GM23338 (cell line): ENCODE measurements at regions not wholly inside any gene's neighbourhood (a gene's known extent, or its start where the extent isn't known, plus 50 kb on each side); places are given as distances from the start of the nearest gene placed in this dataset.
"Not testable (repeated sequence)": the region's sequence is repeated elsewhere in the genome, so short reads cannot be mapped to it uniquely, and the experiment has no call there.

Experiments
- ATAC-seq: fragments of 200-7000 bp; cut with Tn5 transposase; 3 replicates; pipeline ENCODE4 v1.9.1; 2020
- DNase-seq: peaks from one replicate; pipeline ENCODE4 v3.0.0-alpha.2; 2015; ENCODE audit warnings: low spot score
- H2AFZ ChIP-seq: fragments of 200-600 bp; sonication (generic); 2 replicates; pipeline ENCODE4 v1.8.0; 2016; ENCODE audit warnings: antibody characterized with exemption, mild to moderate bottlenecking, moderate library complexity
- H3F3A ChIP-seq: fragments of 200-600 bp; sonication (generic); replicated peaks from 2 replicates; pipeline ENCODE4 v1.8.0; 2017; ENCODE audit warnings: antibody characterized with exemption, mixed run types, low read depth
- H3K27ac ChIP-seq: fragments of 200-600 bp; sonication (generic); 2 replicates; pipeline ENCODE4 v1.6.1; 2016; ENCODE audit warnings: low read depth
- H3K27me3 ChIP-seq: fragments of 200-600 bp; sonication (generic); 2 replicates; pipeline ENCODE4 v1.8.0; 2016; ENCODE audit warnings: mild to moderate bottlenecking, mixed run types, moderate library complexity; ENCODE audit not compliant: insufficient read depth
- H3K36me3 ChIP-seq: fragments of 200-600 bp; sonication (generic); 2 replicates; pipeline ENCODE4 v1.8.0; 2016; ENCODE audit warnings: mild to moderate bottlenecking; ENCODE audit not compliant: insufficient read depth
- H3K4me1 ChIP-seq: fragments of 200-600 bp; sonication (generic); 2 replicates; pipeline ENCODE4 v1.8.0; 2016; ENCODE audit warnings: mild to moderate bottlenecking, moderate library complexity; ENCODE audit not compliant: insufficient read depth
- H3K4me2 ChIP-seq: fragments of 200-600 bp; sonication (generic); 2 replicates; pipeline ENCODE4 v1.7.1; 2017; ENCODE audit warnings: mixed run types
- H3K4me3 ChIP-seq: fragments of 200-600 bp; sonication (generic); 2 replicates; pipeline ENCODE4 v1.6.1; 2016; ENCODE audit warnings: mixed run types
- H3K79me2 ChIP-seq: fragments of 200-600 bp; sonication (generic); replicated peaks from 2 replicates; pipeline ENCODE4 v1.8.0; 2017; ENCODE audit warnings: mild to moderate bottlenecking; ENCODE audit not compliant: insufficient read depth
- H3K9me2 ChIP-seq: fragments of 200-600 bp; sonication (generic); 2 replicates; pipeline ENCODE4 v1.8.0; 2017; ENCODE audit not compliant: insufficient read depth
- H4K20me1 ChIP-seq: fragments of 200-600 bp; sonication (generic); replicated peaks from 2 replicates; pipeline ENCODE4 v1.8.0; 2017; ENCODE audit warnings: mild to moderate bottlenecking; ENCODE audit not compliant: insufficient read depth
- H3K27ac Mint-ChIP-seq: 2 replicates; pipeline ENCODE4 v1.8.0; 2020; ENCODE audit warnings: inconsistent platforms, mild to moderate bottlenecking, moderate library complexity, mixed read lengths
- H3K27me3 Mint-ChIP-seq: 3 replicates; pipeline ENCODE4 v1.8.0; 2022; ENCODE audit warnings: low read depth, mild to moderate bottlenecking, moderate library complexity, mixed read lengths, inconsistent platforms; ENCODE audit not compliant: insufficient read depth, poor library complexity
- H3K36me3 Mint-ChIP-seq: 3 replicates; pipeline ENCODE4 v1.8.0; 2021; ENCODE audit warnings: low read depth, mild to moderate bottlenecking, inconsistent platforms, moderate library complexity, mixed read lengths
- H3K4me1 Mint-ChIP-seq: 3 replicates; pipeline ENCODE4 v1.8.0; 2020; ENCODE audit warnings: mild to moderate bottlenecking, inconsistent platforms, mixed read lengths
- H3K4me3 Mint-ChIP-seq: 3 replicates; pipeline ENCODE4 v1.8.0; 2021; ENCODE audit warnings: moderate library complexity, mild to moderate bottlenecking, inconsistent platforms, mixed read lengths
- H3K9me3 Mint-ChIP-seq: 3 replicates; pipeline ENCODE4 v1.8.0; 2020; ENCODE audit warnings: moderate library complexity, mild to moderate bottlenecking, inconsistent platforms, mixed read lengths
- CREB1 ChIP-seq: fragments of 250-450 bp; sonication (Bioruptor Pico); IDR thresholded peaks from 2 replicates; pipeline ENCODE4 v1.5.0; 2020; ENCODE audit warnings: low read depth, mild to moderate bottlenecking, moderate library complexity
- JUNB ChIP-seq: IDR thresholded peaks from one replicate; pipeline ENCODE4 v1.6.1; 2016; ENCODE audit warnings: antibody characterized with exemption; ENCODE audit not compliant: unreplicated experiment
- STAT1 ChIP-seq: IDR thresholded peaks from one replicate; pipeline ENCODE4 v1.6.1; 2016; ENCODE audit warnings: antibody characterized with exemption; ENCODE audit not compliant: unreplicated experiment
- ZNF114 ChIP-seq: fragments of 250-450 bp; sonication (Bioruptor Pico); IDR thresholded peaks from 2 replicates; pipeline ENCODE4 v1.5.0; 2020; ENCODE audit warnings: mild to moderate bottlenecking, moderate library complexity
- TF ChIP-seq, protein P1 (sequence below): IDR thresholded peaks from one replicate; pipeline ENCODE4 v1.6.1; 2018; ENCODE audit warnings: antibody characterized with exemption; ENCODE audit not compliant: unreplicated experiment
- TF ChIP-seq, protein P2 (sequence below): IDR thresholded peaks from 2 replicates; pipeline ENCODE4 v1.6.1; 2016; ENCODE audit warnings: antibody characterized with exemption

DNA sequence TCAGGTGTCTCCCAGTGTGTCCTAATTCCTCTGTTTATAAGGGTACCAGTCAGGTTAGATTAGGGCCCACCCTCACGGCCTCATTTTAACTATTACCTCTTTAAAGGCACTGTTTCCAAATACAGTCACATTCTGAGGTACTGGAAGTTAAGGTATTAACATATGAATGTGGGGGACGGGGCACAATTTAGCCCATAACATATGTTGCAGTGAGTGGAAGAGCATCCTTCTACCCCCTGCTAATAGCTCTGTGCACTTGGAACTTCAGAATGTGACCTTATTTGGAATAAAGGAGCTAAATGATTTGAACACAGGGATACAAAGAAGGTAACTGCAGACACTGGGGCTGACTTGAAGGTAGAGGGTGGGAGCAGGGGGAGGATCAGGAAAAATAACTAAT is 67.3 kb upstream of the ADGRL2 start:
- no peak overlapping the region for H3K4me3 Mint-ChIP-seq
- Histone ChIP-seq H4K20me1 (no peaks in the 10 kb centered on the region), H3F3A (no peaks in the 10 kb centered on the region), H3K79me2 (no peaks in the 10 kb centered on the region), H3K4me3 (no peak overlapping the region), H3K27ac (no peak overlapping the region), H3K36me3 (no peaks in the 10 kb centered on the region), H3K4me1 (no peaks in the 10 kb centered on the region; the same call in 1 of the 2 replicates), H3K9me2 (no peaks in the 10 kb centered on the region), H3K4me2 (no peak overlapping the region), H3K27me3 (no peaks in the 10 kb centered on the region), H2AFZ (no peak overlapping the region)
- no peaks in the 10 kb centered on the region for H3K9me3 Mint-ChIP-seq
- peaks cover 4% of the 10 kb centered on the region for H3K27me3 Mint-ChIP-seq
- ATAC-seq, result peak; percentile 79
- H3K27ac Mint-ChIP-seq, result peak overlapping the region; percentile 91
- H3K4me1 Mint-ChIP-seq, result peaks cover 13% of the 10 kb centered on the region
- TF ChIP-seq JUNB, result no peak
- DNase-seq, result peak; percentile 30
- H3K36me3 Mint-ChIP-seq, result no peaks in the 10 kb centered on the region

DNA sequence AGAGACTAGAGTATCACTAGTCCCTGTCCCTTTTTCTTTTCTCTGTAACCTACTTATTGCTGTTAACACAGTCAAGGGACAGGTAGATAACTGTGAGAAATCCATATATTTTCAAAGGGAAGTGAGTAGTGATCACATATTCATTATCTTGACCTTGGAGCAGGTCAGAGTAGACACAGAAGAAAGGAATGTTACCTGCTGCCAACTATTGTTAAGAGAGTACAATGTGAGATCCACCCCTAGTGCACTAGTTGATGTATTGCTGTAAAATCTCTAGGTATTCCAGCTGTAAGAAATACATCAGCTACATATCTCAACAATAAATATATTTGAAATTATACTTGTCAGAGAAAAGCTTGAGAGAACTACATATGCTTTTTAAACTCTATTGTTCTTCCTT is 68.7 kb upstream of the ADGRL2 start:
- ATAC-seq (peak; percentile 67), DNase-seq (no peak)
- Histone ChIP-seq H3K79me2 (no peaks in the 10 kb centered on the region), H3K9me2 (no peaks in the 10 kb centered on the region), H3K4me1 (no peaks in the 10 kb centered on the region; the same call in 1 of the 2 replicates), H3K27ac (no peak overlapping the region), H3K4me3 (no peak overlapping the region), H3K36me3 (no peaks in the 10 kb centered on the region), H2AFZ (no peak overlapping the region), H3K4me2 (no peak overlapping the region), H3K27me3 (no peaks in the 10 kb centered on the region), H3F3A (no peaks in the 10 kb centered on the region), H4K20me1 (no peaks in the 10 kb centered on the region)
- Mint-ChIP-seq H3K4me3 (no peak overlapping the region), H3K4me1 (peaks cover 16% of the 10 kb centered on the region), H3K27me3 (peaks cover 4% of the 10 kb centered on the region), H3K36me3 (no peaks in the 10 kb centered on the region), H3K9me3 (no peaks in the 10 kb centered on the region), H3K27ac (no peak overlapping the region)
- TF ChIP-seq STAT1 (no peak), ZNF114 (no peak), CREB1 (no peak)
- TF ChIP-seq, protein P1, sequence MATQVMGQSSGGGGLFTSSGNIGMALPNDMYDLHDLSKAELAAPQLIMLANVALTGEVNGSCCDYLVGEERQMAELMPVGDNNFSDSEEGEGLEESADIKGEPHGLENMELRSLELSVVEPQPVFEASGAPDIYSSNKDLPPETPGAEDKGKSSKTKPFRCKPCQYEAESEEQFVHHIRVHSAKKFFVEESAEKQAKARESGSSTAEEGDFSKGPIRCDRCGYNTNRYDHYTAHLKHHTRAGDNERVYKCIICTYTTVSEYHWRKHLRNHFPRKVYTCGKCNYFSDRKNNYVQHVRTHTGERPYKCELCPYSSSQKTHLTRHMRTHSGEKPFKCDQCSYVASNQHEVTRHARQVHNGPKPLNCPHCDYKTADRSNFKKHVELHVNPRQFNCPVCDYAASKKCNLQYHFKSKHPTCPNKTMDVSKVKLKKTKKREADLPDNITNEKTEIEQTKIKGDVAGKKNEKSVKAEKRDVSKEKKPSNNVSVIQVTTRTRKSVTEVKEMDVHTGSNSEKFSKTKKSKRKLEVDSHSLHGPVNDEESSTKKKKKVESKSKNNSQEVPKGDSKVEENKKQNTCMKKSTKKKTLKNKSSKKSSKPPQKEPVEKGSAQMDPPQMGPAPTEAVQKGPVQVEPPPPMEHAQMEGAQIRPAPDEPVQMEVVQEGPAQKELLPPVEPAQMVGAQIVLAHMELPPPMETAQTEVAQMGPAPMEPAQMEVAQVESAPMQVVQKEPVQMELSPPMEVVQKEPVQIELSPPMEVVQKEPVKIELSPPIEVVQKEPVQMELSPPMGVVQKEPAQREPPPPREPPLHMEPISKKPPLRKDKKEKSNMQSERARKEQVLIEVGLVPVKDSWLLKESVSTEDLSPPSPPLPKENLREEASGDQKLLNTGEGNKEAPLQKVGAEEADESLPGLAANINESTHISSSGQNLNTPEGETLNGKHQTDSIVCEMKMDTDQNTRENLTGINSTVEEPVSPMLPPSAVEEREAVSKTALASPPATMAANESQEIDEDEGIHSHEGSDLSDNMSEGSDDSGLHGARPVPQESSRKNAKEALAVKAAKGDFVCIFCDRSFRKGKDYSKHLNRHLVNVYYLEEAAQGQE, result no peak

DNA sequence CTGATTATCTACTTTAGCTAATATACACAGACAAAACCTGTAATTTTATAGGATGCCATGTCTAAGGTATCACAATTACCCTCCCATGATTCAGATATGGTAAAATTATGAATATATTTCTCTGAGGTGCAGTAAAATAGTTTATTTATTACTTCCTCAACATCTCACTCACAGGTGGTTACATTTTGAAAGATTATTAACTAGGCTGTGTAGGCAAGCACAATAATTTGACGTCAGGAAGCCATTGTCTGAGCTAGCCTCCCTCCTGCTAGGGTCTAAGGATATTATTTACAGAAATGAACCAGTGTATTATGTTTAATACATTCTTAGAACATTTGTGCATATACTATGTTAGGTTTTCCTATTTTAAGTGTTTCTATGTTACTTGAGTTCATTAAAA is 69.9 kb upstream of the ADGRL2 start:
- Histone ChIP-seq H2AFZ (no peak overlapping the region), H3K79me2 (no peaks in the 10 kb centered on the region), H3F3A (no peaks in the 10 kb centered on the region), H3K4me1 (no peaks in the 10 kb centered on the region; the same call in 1 of the 2 replicates), H4K20me1 (no peaks in the 10 kb centered on the region), H3K9me2 (no peaks in the 10 kb centered on the region), H3K27ac (no peak overlapping the region), H3K36me3 (no peaks in the 10 kb centered on the region), H3K27me3 (no peaks in the 10 kb centered on the region), H3K4me3 (no peak overlapping the region), H3K4me2 (no peak overlapping the region)
- Mint-ChIP-seq H3K36me3 (no peaks in the 10 kb centered on the region), H3K4me1 (peaks cover 16% of the 10 kb centered on the region), H3K9me3 (no peaks in the 10 kb centered on the region), H3K4me3 (no peak overlapping the region), H3K27ac (no peak overlapping the region; the same call in 1 of the 2 replicates), H3K27me3 (peaks cover 4% of the 10 kb centered on the region)
- DNase-seq, result no peak
- TF ChIP-seq, protein P2, sequence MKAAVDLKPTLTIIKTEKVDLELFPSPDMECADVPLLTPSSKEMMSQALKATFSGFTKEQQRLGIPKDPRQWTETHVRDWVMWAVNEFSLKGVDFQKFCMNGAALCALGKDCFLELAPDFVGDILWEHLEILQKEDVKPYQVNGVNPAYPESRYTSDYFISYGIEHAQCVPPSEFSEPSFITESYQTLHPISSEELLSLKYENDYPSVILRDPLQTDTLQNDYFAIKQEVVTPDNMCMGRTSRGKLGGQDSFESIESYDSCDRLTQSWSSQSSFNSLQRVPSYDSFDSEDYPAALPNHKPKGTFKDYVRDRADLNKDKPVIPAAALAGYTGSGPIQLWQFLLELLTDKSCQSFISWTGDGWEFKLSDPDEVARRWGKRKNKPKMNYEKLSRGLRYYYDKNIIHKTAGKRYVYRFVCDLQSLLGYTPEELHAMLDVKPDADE, result no peak
- no peak for ATAC-seq

DNA sequence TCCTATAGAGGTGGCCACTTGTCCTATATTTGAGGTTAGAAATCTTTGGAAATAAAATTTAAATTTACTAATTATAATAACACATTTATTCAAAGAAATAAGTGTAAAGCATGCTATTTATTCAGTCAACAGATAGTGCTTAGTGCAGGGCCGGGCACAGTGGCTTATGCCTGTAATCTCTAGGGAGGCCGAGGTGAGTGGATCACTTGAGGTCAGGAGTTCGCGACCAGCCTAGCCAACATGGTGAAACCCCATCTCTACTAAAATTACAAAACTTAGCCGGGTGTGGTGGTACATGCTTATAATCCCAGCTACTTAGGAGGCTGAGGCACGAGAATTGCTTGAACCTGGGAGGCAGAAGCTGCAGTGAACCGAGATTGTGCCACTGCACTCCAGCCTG is 70.4 kb upstream of the ADGRL2 start:
- not testable (repeated sequence) for H4K20me1 ChIP-seq, H3K27me3 ChIP-seq, H3K79me2 ChIP-seq, H3K27ac Mint-ChIP-seq, H3K4me3 ChIP-seq, H2AFZ ChIP-seq, H3K9me3 Mint-ChIP-seq, ATAC-seq, H3K27ac ChIP-seq, H3K4me2 ChIP-seq, H3K27me3 Mint-ChIP-seq, H3K4me3 Mint-ChIP-seq, DNase-seq, H3K9me2 ChIP-seq, H3K4me1 ChIP-seq, H3F3A ChIP-seq, H3K36me3 ChIP-seq, H3K36me3 Mint-ChIP-seq
- H3K4me1 Mint-ChIP-seq, result peaks cover 16% of the 10 kb centered on the region
